Adipocyte (in vitro differentiated cells): ENCODE measurements at regions not wholly inside any gene's neighbourhood (a gene's known extent, or its start where the extent isn't known, plus 50 kb on each side); places are given as distances from the start of the nearest gene placed in this dataset.
"Not testable (repeated sequence)": the region's sequence is repeated elsewhere in the genome, so short reads cannot be mapped to it uniquely, and the experiment has no call there.

Source experiments
- DNase-seq: peaks from one replicate; pipeline ENCODE4 v3.0.0-alpha.2; 2015; ENCODE audit warnings: low read depth
- H3K27me3 ChIP-seq: replicated peaks from 2 replicates; pipeline ENCODE4 v1.7.0; 2013; ENCODE audit warnings: mild to moderate bottlenecking, low read length, moderate library complexity; ENCODE audit not compliant: control insufficient read depth, insufficient read depth
- H3K36me3 ChIP-seq: 2 replicates; pipeline ENCODE4 v1.7.0; 2013; ENCODE audit warnings: low read length, mild to moderate bottlenecking, moderate library complexity; ENCODE audit not compliant: control insufficient read depth, insufficient read depth, severe bottlenecking
- H3K4me1 ChIP-seq: 2 replicates; pipeline ENCODE4 v1.7.0; 2013; ENCODE audit warnings: mild to moderate bottlenecking, low read length, moderate library complexity; ENCODE audit not compliant: control insufficient read depth, insufficient read depth
- H3K4me3 ChIP-seq: 2 replicates; pipeline ENCODE4 v1.7.0; 2013; ENCODE audit warnings: mild to moderate bottlenecking, low read length, moderate library complexity
- H3K9ac ChIP-seq: 2 replicates; pipeline ENCODE4 v1.7.0; 2013; ENCODE audit warnings: mild to moderate bottlenecking, low read length, moderate library complexity
- H3K9me3 ChIP-seq: 2 replicates; pipeline ENCODE4 v1.7.0; 2013; ENCODE audit warnings: mild to moderate bottlenecking, low read length, moderate library complexity; ENCODE audit not compliant: control insufficient read depth

DNA sequence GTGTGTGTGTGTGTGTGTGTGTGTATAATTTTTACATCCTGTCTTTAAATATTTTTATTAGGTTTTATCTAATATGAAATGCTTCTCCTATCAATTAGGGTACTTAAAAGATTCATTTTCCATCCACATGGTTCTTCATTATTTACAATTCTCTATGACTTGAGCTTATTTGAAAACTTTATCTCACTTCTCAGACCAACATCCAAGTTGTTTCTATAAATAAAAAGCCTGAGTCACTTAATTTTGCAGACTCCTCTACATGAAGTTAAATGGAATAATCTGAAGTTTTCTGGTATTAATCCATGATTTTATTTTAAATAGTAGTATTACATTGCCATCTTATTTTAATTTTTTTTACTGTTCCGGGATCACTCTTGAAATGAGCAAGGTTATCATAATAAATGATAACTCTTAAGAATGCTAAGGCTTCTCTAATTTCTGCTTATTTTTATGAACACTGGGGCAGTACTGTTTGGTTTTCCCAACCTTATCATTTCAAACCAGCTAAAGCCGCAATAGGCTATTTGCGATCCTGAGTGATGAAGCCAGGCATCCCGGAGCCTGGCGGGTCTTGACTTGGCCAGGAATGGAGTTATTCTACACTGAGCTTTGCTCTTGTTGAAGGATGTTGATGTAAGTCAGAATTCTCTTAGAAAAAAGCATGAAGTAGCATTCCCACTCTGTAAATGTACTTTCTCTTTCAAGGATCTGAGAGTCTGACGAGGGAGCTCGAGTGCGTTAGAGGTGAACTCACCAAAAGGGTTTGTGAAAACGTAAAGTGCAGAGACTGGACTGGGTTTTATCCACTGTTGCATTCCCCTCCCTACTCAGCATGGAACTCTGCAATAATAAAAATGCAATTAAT, 220.2 kb upstream of the LRTM1 start:
- Histone ChIP-seq H3K27me3 (peaks cover 7% of the 10 kb centered on the region), H3K36me3 (no peaks in the 10 kb centered on the region), H3K9me3 (no peaks in the 10 kb centered on the region), H3K4me3 (no peak overlapping the region), H3K9ac (no peak overlapping the region), H3K4me1 (no peaks in the 10 kb centered on the region)
- DNase-seq, result no peak

DNA sequence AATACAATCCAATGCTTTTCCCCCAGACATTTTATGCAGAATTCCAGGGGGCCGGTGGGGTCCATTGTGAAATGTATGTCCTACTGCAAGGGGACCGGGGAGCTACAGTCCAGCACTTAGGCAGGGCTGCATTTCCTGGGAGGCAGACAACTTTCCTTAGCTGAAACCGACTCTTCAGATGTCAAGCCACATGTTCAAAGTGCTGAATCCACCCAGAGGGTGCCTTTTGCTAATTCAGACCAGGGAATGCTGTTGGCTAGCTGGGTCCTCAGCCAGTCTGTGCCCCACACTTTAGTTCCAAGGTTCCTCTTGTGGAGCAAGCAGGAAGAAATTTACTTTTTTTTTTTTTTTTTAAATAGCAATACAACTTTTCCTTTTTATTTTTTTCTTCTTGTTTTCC, 219.5 kb upstream of the LRTM1 start:
- Histone ChIP-seq H3K4me1 (no peaks in the 10 kb centered on the region), H3K4me3 (no peak overlapping the region), H3K27me3 (peaks cover 3% of the 10 kb centered on the region), H3K36me3 (no peaks in the 10 kb centered on the region), H3K9me3 (no peaks in the 10 kb centered on the region), H3K9ac (no peak overlapping the region)
- DNase-seq, result no peak

DNA sequence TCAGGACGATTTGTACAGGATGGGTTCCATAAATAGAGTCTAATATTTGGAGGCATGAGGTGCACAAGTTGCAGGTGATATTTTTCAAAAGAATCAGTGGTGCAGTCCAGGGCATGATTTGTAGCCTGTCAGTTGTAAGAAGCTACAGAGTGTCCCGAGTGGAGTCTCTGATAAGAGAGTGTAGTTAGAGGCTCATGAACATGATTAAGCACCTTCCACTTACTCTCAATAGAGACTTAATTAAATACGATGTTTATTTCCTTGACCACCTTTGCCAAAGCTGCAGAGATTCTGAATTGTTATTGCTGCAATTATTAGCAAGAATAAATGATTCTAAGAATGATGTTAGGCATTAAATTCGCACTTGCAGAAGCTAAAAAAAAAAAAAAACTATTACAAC, 218.4 kb upstream of the LRTM1 start:
- H3K9ac ChIP-seq, result no peak overlapping the region
- H3K27me3 ChIP-seq, result peaks cover 3% of the 10 kb centered on the region
- no peak for DNase-seq
- no peak overlapping the region for H3K4me3 ChIP-seq
- H3K9me3 ChIP-seq, result no peaks in the 10 kb centered on the region
- H3K4me1 ChIP-seq, result no peaks in the 10 kb centered on the region
- no peaks in the 10 kb centered on the region for H3K36me3 ChIP-seq

GRCh38 chr3:55144015-55144673, 216.3 kb upstream of the LRTM1 start:
- Histone ChIP-seq H3K9me3 (no peaks in the 10 kb centered on the region), H3K36me3 (no peaks in the 10 kb centered on the region), H3K4me1 (no peaks in the 10 kb centered on the region), H3K9ac (no peak overlapping the region), H3K27me3 (peaks cover 3% of the 10 kb centered on the region), H3K4me3 (no peak overlapping the region)
- peak; percentile 49 for DNase-seq

GRCh38 chr3:55143336-55143735, 215.5 kb upstream of the LRTM1 start:
- no peak for DNase-seq
- Histone ChIP-seq H3K36me3 (no peaks in the 10 kb centered on the region), H3K27me3 (peaks cover 3% of the 10 kb centered on the region), H3K4me3 (no peak overlapping the region), H3K9me3 (no peaks in the 10 kb centered on the region), H3K4me1 (no peaks in the 10 kb centered on the region), H3K9ac (no peak overlapping the region)

- not testable (repeated sequence) for H3K27me3 ChIP-seq, H3K4me3 ChIP-seq, H3K36me3 ChIP-seq, H3K9me3 ChIP-seq, DNase-seq, H3K4me1 ChIP-seq, H3K9ac ChIP-seq
Measured at GRCh38 chr3:55136291-55136690, 208.4 kb upstream of the LRTM1 start.

- no peaks in the 10 kb centered on the region for H3K36me3 ChIP-seq
- no peak overlapping the region for H3K9ac ChIP-seq
- DNase-seq, result peak; percentile 83
- H3K9me3 ChIP-seq, result no peaks in the 10 kb centered on the region
- peak overlapping the region; percentile 51 for H3K4me3 ChIP-seq
- H3K4me1 ChIP-seq, result peaks cover 12% of the 10 kb centered on the region
- no peaks in the 10 kb centered on the region for H3K27me3 ChIP-seq
Measured at GRCh38 chr3:55128225-55128823, 200.5 kb upstream of the LRTM1 start.

DNA sequence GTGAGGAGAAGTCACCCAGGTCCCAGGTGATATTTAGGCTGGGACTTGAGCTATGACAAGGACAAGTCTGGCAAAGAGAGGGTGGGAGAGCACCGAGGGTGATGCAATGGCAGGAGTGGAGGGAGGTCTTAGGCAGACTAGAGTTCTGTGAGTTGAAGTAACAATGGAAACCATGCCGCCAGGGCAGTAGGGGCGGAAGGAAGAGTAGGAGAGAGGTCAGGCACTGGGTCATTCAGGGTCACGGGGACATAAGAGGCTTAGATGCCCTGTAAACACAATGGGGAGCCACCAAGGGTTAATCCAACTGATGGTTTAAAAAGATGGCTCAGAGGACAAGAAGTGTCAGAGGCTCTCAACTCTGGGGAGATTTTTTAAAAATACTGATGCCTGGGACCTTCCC, 199.7 kb upstream of the LRTM1 start:
- Histone ChIP-seq H3K9me3 (no peaks in the 10 kb centered on the region), H3K4me3 (no peak overlapping the region), H3K4me1 (peaks cover 12% of the 10 kb centered on the region), H3K36me3 (no peaks in the 10 kb centered on the region), H3K27me3 (no peaks in the 10 kb centered on the region), H3K9ac (no peak overlapping the region)
- DNase-seq, result no peak

- H3K36me3 ChIP-seq, result no peaks in the 10 kb centered on the region
- peaks cover 12% of the 10 kb centered on the region for H3K4me1 ChIP-seq
Measured at GRCh38 chr3:55124371-55124770, 196.5 kb upstream of the LRTM1 start.

More at GRCh38 chr3:55124371-55124770, 196.5 kb upstream of the LRTM1 start:
- H3K27me3 ChIP-seq, result peaks cover 3% of the 10 kb centered on the region
- H3K9me3 ChIP-seq, result no peaks in the 10 kb centered on the region
- H3K4me3 ChIP-seq, result no peak overlapping the region
- no peak overlapping the region for H3K9ac ChIP-seq
- DNase-seq, result no peak
